ENCODE measurements at regions not wholly inside any gene's neighbourhood (a gene's known extent, or its start where the extent isn't known, plus 50 kb on each side); places are given as distances from the start of the nearest gene placed in this dataset.

DNA sequence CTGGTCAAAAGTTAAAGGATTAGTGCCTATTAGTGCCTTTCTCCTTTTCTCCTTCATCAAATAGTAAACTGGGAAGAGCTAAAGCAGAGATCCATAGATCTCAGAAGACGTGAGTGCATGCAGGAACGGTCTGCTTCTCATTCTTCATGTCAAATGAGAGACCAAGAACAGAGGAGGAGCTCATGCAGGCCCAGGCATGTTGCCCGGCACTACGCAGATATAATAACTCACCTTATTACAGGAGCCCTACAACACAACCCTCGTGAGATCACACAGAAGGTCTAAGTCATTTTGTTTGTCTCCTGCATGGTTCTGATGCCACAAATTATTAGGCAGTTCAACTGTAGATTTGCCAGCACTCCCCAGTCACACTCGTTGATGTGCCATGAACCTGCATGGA lies 71.8 kb downstream of the CMPK2 start:
- H3K4me3 ChIP-seq (ENCODE audit: low read depth, low read length): no peak overlapping the region
- TF ChIP-seq, protein P1, sequence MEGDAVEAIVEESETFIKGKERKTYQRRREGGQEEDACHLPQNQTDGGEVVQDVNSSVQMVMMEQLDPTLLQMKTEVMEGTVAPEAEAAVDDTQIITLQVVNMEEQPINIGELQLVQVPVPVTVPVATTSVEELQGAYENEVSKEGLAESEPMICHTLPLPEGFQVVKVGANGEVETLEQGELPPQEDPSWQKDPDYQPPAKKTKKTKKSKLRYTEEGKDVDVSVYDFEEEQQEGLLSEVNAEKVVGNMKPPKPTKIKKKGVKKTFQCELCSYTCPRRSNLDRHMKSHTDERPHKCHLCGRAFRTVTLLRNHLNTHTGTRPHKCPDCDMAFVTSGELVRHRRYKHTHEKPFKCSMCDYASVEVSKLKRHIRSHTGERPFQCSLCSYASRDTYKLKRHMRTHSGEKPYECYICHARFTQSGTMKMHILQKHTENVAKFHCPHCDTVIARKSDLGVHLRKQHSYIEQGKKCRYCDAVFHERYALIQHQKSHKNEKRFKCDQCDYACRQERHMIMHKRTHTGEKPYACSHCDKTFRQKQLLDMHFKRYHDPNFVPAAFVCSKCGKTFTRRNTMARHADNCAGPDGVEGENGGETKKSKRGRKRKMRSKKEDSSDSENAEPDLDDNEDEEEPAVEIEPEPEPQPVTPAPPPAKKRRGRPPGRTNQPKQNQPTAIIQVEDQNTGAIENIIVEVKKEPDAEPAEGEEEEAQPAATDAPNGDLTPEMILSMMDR (conservative IDR thresholded peaks at IDR 0.05; ENCODE audit: low read depth, low read length): no peak
- DNase-seq (ENCODE audit: low read depth): no peak

DNA sequence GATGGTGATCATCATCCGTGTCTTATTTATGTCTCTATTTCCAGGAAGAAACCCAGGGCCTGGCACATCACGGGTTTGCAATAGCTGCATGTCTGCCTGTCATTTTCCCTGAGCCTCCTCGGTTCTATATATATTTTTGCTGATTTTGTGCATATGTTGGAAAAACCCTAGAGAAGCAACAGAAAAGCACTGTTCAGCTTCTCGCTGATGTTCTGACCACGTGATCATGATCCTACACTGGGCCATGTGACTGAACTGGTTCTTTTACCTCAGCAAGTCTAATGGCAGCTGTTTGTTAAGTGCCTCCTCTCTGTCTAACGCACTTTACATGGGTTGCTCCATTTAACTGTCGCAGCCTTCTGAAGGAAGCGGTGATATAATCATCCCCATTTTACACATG lies 71.3 kb downstream of the CMPK2 start:
- TF ChIP-seq, protein P1 (conservative IDR thresholded peaks at IDR 0.05; ENCODE audit: low read depth, low read length): no peak
- DNase-seq (ENCODE audit: low read depth): no peak
- H3K4me3 ChIP-seq (ENCODE audit: low read depth, low read length): no peak overlapping the region

Measured in choroid plexus epithelial cell (primary cell).